ENCODE measurements at regions not wholly inside any gene's neighbourhood (a gene's known extent, or its start where the extent isn't known, plus 50 kb on each side); places are given as distances from the start of the nearest gene placed in this dataset.

- TF ChIP-seq ZNF510 (CRISPR knock-in tag; IDR thresholded peaks at IDR 0.05; ENCODE audit: low read depth): peak; percentile 98
- 0 out of 2 replicates have a peak, but pooled peaks have one; percentile 23 for TF ChIP-seq XBP1 (CRISPR knock-in tag; IDR thresholded peaks at IDR 0.05)
- TF ChIP-seq FOXO1 (CRISPR knock-in tag; IDR thresholded peaks at IDR 0.05): peak; percentile 99
- TF ChIP-seq HIC2 (CRISPR knock-in tag; IDR thresholded peaks at IDR 0.05; ENCODE audit: low read depth): peak; percentile 96
- no peak for TF ChIP-seq PCBP1 (IDR thresholded peaks at IDR 0.05; ENCODE audit: borderline replicate concordance, low read depth, low read length)
- no peak; the same call in 1 of the 2 replicates for TF ChIP-seq ZNF484 (CRISPR knock-in tag; IDR thresholded peaks at IDR 0.05; ENCODE audit: borderline replicate concordance, low read depth)
- TF ChIP-seq ZMYM3 (CRISPR knock-in tag; IDR thresholded peaks at IDR 0.05): peak; percentile 85
- TF ChIP-seq PHF21A (CRISPR knock-in tag; IDR thresholded peaks at IDR 0.05): no peak
- peak; percentile 99 for TF ChIP-seq SOX5 (CRISPR knock-in tag; IDR thresholded peaks at IDR 0.05; ENCODE audit: borderline replicate concordance)
- peak; percentile 91 for TF ChIP-seq DPF2 (CRISPR knock-in tag; IDR thresholded peaks at IDR 0.05; ENCODE audit: borderline replicate concordance, low read depth)
- no peak for TF ChIP-seq ZUFSP (CRISPR knock-in tag; IDR thresholded peaks at IDR 0.05; ENCODE audit: borderline replicate concordance)
- 0 out of 2 replicates have a peak, but pooled peaks have one; percentile 79 for TF ChIP-seq CHCHD3 (CRISPR knock-in tag; IDR thresholded peaks at IDR 0.05)
- no peak for TF ChIP-seq KDM5A (IDR thresholded peaks at IDR 0.05; ENCODE audit: borderline replicate concordance, low read length)
- peak; percentile 83; the same call in 1 of the 2 replicates for TF ChIP-seq ZNF646 (CRISPR knock-in tag; IDR thresholded peaks at IDR 0.05)
- peak; percentile 99 for TF ChIP-seq CERS6 (CRISPR knock-in tag; IDR thresholded peaks at IDR 0.05)
- TF ChIP-seq E2F1 (CRISPR knock-in tag; IDR thresholded peaks at IDR 0.05): no peak
- TF ChIP-seq SP5 (CRISPR knock-in tag; IDR thresholded peaks at IDR 0.05; ENCODE audit: borderline replicate concordance, low read depth): peak; percentile 98
Measured at GRCh38 chr14:34043627-34044372, 92.9 kb upstream of the EGLN3 start (continued).

Data from HepG2 (cell line).